SK-N-SH treated with all-trans-retinoic acid at 6 μM for 48 hours (cell line): ENCODE measurements at regions not wholly inside any gene's neighbourhood (a gene's known extent, or its start where the extent isn't known, plus 50 kb on each side); places are given as distances from the start of the nearest gene placed in this dataset.

Experiments
- BACH2 ChIP-seq: fragments of 250-450 bp; sonication (Bioruptor Pico); IDR thresholded peaks from 2 replicates; pipeline ENCODE4 v1.9.0; 2021; ENCODE audit warnings: mild to moderate bottlenecking, borderline replicate concordance
- CREB5 ChIP-seq: fragments of 250-450 bp; sonication (Bioruptor Pico); IDR thresholded peaks from 2 replicates; pipeline ENCODE4 v1.5.1; 2020; ENCODE audit warnings: low read depth, mild to moderate bottlenecking, moderate library complexity
- ESRRG ChIP-seq: fragments of 250-450 bp; sonication (Bioruptor Pico); IDR thresholded peaks from 2 replicates; pipeline ENCODE4 v1.6.1; 2021; ENCODE audit warnings: mild to moderate bottlenecking
- GLIS3 ChIP-seq: fragments of 250-450 bp; sonication (Bioruptor Pico); IDR thresholded peaks from 2 replicates; pipeline ENCODE4 v1.5.0; 2020; ENCODE audit warnings: mild to moderate bottlenecking, moderate library complexity
- ISL1 ChIP-seq: fragments of 250-450 bp; sonication (Bioruptor Pico); IDR thresholded peaks from 2 replicates; pipeline ENCODE4 v2.1.2; 2022; ENCODE audit warnings: mild to moderate bottlenecking, moderate library complexity
- OSR1 ChIP-seq: fragments of 250-450 bp; sonication (Bioruptor Pico); IDR thresholded peaks from 2 replicates; pipeline ENCODE4 v1.8.0; 2022; ENCODE audit warnings: moderate library complexity, mild to moderate bottlenecking, inconsistent platforms
- PATZ1 ChIP-seq: fragments of 250-450 bp; sonication (Bioruptor Pico); IDR thresholded peaks from 2 replicates; pipeline ENCODE4 v1.8.0; 2020; ENCODE audit warnings: mild to moderate bottlenecking, moderate library complexity, borderline replicate concordance
- POU6F1 ChIP-seq: fragments of 250-450 bp; sonication (Bioruptor Pico); IDR thresholded peaks from 2 replicates; pipeline ENCODE4 v1.8.0; 2021; ENCODE audit warnings: low read depth, mild to moderate bottlenecking, moderate library complexity, borderline replicate concordance
- TCF4 ChIP-seq: fragments of 250-450 bp; sonication (Bioruptor Pico); IDR thresholded peaks from 2 replicates; pipeline ENCODE4 v1.8.0; 2021; ENCODE audit warnings: mild to moderate bottlenecking, moderate library complexity, borderline replicate concordance
- TOX ChIP-seq: fragments of 250-450 bp; sonication (Bioruptor Pico); IDR thresholded peaks from 2 replicates; pipeline ENCODE4 v1.8.0; 2021; ENCODE audit warnings: mild to moderate bottlenecking, moderate library complexity, borderline replicate concordance
- TSHZ2 ChIP-seq: fragments of 250-450 bp; sonication (Bioruptor Pico); IDR thresholded peaks from 2 replicates; pipeline ENCODE4 v1.5.0; 2020; ENCODE audit warnings: mild to moderate bottlenecking, moderate library complexity
- ZFP30 ChIP-seq: fragments of 450-650 bp; formaldehyde crosslinking; IDR thresholded peaks from 2 replicates; pipeline ENCODE4 v1.5.0; 2022; ENCODE audit warnings: mild to moderate bottlenecking, moderate library complexity
- ZNF8 ChIP-seq: fragments of 450-650 bp; formaldehyde crosslinking; IDR thresholded peaks from 2 replicates; pipeline ENCODE4 v1.5.0; 2020; ENCODE audit warnings: mild to moderate bottlenecking, moderate library complexity

GRCh38 chr3:94249491-94250079 is 186.7 kb downstream of the NSUN3 start:
- no peak for TF ChIP-seq OSR1 (CRISPR knock-in tag)
- no peak for TF ChIP-seq PATZ1
- TF ChIP-seq POU6F1 (CRISPR knock-in tag): no peak
- TF ChIP-seq TCF4 (CRISPR knock-in tag): no peak
- no peak for TF ChIP-seq ESRRG
- TF ChIP-seq TSHZ2 (CRISPR knock-in tag): no peak
- no peak for TF ChIP-seq TOX
- no peak for TF ChIP-seq BACH2 (CRISPR knock-in tag)
- TF ChIP-seq ZNF8 (CRISPR knock-in tag): no peak
- TF ChIP-seq CREB5 (CRISPR knock-in tag): no peak
- no peak for TF ChIP-seq GLIS3 (CRISPR knock-in tag)
- no peak for TF ChIP-seq ZFP30 (CRISPR knock-in tag)
- no peak for TF ChIP-seq ISL1 (CRISPR knock-in tag)
